VCaP (cell line): ENCODE measurements at regions not wholly inside any gene's neighbourhood (a gene's known extent, or its start where the extent isn't known, plus 50 kb on each side); places are given as distances from the start of the nearest gene placed in this dataset.

Source experiments
- H3K27ac ChIP-seq: fragments of 450-650 bp; 2 replicates; pipeline ENCODE4 v1.5.1; 2017
- TF ChIP-seq, protein P1 (sequence below): fragments of 450-650 bp; conservative IDR thresholded peaks from 2 replicates; pipeline ENCODE4 v1.5.1; 2017; ENCODE audit warnings: mild to moderate bottlenecking, moderate library complexity

DNA sequence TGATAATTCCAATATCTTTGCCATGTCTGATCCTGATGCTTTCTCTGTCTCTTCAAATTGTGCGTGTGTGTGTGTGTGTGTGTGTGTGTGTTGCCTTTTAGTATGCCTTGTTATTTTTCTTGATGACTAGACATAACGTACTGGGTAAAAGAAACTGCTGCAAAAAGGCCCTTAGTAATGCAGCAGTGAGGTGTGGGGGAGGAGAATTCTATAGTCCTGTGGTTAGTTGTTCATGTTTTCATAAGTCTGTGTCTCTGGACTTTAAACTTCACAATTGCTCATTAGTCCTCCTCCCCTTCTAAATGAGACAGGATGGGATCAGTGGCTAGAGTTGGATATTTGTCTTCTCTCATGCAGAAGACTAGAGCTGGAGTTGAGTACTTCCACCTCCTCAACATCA, 346.2 kb upstream of the IRX1 start:
- H3K27ac ChIP-seq = no peak overlapping the region
- TF ChIP-seq, protein P1, sequence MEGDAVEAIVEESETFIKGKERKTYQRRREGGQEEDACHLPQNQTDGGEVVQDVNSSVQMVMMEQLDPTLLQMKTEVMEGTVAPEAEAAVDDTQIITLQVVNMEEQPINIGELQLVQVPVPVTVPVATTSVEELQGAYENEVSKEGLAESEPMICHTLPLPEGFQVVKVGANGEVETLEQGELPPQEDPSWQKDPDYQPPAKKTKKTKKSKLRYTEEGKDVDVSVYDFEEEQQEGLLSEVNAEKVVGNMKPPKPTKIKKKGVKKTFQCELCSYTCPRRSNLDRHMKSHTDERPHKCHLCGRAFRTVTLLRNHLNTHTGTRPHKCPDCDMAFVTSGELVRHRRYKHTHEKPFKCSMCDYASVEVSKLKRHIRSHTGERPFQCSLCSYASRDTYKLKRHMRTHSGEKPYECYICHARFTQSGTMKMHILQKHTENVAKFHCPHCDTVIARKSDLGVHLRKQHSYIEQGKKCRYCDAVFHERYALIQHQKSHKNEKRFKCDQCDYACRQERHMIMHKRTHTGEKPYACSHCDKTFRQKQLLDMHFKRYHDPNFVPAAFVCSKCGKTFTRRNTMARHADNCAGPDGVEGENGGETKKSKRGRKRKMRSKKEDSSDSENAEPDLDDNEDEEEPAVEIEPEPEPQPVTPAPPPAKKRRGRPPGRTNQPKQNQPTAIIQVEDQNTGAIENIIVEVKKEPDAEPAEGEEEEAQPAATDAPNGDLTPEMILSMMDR = no peak

DNA sequence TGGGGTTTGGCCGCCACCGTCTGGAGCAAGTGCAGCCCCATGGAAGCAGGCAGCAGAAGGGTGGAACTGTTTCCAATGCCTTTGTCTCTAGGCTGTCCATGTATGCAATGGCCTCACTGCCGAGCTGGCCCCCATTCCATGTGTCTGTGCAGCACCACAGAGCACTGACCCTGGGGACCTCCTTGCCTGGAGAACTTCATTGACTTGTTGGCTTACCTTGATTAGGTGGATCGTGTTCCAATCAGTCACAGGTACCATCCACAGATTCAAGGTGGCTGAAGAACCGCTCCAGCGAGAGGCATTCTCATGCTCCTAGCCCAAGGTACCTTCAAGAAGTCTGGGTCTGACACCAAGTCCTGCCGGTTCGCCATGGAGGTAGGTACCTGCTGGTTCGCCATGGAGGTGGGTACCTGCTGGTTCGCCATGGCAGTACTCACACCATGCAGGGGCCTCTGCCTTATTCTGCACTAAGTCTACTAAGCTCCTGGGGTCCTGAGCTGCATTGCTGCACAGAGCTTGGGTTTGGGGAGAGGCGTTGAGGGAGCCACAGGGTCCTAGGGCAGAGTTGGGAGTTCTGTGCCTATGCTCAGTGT, 358.3 kb upstream of the IRX1 start:
- H3K27ac ChIP-seq = no peak overlapping the region
- TF ChIP-seq, protein P1 = no peak

DNA sequence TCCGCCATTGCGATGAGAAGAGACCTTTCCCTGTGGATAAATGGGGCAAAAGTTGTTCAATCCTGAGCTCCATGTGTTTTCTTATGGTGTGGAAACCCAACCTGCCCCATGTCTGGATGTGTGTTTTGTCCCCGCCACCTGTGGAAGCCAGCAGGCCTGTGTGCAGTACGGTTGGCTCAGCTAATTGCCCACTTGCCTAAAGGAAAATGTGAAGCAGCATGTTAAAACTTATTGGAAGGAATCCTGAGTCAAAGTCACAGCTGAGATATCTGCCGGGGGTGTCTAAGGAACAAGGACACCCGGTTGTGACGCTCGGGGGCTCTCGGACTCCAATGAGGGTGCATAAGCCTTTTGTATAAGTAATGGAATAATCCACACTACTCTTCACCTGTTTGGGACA, 361.1 kb upstream of the IRX1 start:
- no peak overlapping the region for H3K27ac ChIP-seq
- TF ChIP-seq, protein P1 = no peak

DNA sequence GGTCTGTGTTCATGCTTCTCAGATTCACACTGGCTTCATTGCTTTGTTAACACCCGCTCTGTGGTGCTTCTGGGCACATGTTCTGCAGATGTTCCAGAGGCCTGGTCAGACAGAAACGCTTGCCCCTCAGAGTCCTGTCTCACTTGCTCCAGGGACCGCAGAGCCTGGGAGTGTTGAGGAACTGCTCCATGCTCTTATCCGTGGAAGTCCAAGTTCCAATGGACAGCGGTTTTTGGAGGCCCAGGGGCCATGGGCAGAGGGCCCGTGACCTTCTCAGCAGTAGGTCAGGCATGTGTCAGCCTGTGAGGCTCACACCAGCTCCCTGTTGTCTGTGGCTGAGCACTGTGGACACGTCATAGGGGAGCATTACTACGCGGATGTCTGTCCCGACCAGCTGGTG, 364.7 kb upstream of the IRX1 start:
- TF ChIP-seq, protein P1 = no peak
- H3K27ac ChIP-seq = no peak overlapping the region

DNA sequence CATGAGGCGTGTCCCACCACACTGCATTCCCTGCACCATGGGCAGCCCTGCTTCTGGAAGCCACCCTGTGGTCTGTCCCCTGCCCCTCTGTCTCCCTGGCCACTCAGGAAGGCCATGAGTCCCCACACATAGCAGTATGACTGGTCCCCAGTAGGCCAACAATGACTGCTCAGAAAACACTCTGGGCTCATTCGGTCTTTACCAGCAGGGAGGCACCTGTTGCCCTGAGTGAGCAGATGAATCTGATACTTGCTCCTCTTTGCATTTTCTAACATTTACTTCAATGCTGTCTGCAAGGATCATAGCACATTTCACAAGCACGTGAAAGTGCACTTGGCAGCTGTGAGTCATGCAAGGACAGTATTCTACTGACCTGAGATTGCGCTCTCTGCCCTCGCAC, 365.4 kb upstream of the IRX1 start:
- TF ChIP-seq, protein P1 = no peak

DNA sequence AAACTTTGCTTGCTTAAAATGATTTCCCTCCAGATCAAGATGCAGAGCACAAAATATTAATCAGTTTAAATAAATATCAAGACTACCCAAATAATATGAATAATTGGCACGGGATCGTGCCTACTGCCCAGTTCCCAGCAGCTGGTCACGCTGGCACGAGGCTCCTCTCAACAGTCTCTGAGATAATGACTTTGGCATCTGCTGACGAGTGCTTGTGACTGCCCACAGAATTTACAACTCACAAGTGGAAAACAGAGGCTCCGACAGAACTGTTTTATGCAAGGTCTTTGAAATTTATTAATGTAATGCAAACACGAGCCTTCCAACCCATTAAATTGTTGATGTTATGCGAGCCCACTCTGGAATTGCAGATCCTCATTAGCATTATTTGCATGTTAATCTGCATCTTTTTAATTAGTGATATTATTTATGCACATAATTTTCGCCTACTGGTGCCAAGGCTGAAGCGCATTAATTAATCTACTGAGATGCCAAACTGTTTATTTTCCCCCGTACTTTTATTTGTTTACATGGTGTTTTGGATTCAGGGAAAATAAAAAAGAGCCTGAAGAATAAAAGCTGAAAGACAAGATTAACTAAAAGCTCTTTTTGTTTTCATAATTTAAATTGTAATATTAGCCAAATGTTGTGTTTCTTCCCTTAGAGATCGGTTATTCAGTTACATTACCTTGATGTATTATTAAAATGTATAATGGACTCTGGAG, 369.3 kb upstream of the IRX1 start:
- no peak overlapping the region for H3K27ac ChIP-seq
- TF ChIP-seq, protein P1 = no peak

More for the DNA sequence above, 365.4 kb upstream of the IRX1 start:
- H3K27ac ChIP-seq = no peak overlapping the region

DNA sequence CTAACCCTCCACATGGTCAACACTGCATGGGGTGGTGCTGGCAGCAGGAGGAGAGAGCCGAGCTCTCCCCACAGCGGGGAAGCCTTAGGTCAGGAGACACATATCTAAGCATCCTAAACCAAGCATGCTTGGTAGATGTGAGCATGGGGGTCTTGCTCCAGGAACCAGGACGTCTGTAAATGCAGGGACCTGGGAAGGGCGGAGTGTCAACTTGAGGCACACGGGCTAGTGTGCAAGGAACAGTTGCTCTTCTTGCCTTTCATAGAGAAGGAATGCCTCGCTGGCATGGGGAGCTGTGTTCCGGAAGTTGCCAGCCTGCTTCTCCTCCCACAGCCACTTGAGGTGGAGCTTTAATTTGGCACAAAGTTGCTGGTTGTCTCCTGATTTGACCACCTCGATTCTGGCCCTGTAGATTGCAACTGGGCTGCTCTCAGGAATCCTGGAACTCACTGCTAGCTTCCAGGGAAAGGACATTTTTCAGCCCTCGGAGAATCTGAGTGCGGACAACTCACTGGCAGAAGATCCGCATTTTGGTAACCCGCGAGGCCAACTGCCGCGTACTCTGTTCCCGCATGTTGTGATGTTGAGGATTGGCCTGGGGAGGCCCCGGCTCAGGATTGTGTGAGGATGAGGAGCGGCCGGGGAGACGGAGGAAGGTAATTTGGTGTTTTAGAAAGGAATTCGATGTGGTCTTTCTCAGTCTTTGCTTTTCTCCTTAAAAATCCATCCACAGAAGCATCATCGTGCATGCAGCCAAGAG, 370.3 kb upstream of the IRX1 start:
- no peak overlapping the region for H3K27ac ChIP-seq
- TF ChIP-seq, protein P1 = no peak
